GM12865 (cell line): ENCODE measurements at regions not wholly inside any gene's neighbourhood (a gene's known extent, or its start where the extent isn't known, plus 50 kb on each side); places are given as distances from the start of the nearest gene placed in this dataset.

Experiments used
- DNase-seq: peaks from one replicate; pipeline ENCODE4 v3.0.0; 2010; ENCODE audit warnings: low read depth
- H3K4me3 ChIP-seq: 2 replicates; pipeline ENCODE4 v1.5.1; 2011; ENCODE audit warnings: mild to moderate bottlenecking, low read depth, low read length, control low read depth
- TF ChIP-seq, protein P1 (sequence below): IDR thresholded peaks from 2 replicates; pipeline ENCODE4 v1.5.1; 2011; ENCODE audit warnings: low read length, control low read depth, low read depth, inconsistent platforms; ENCODE audit not compliant: insufficient read depth; ENCODE audit errors: missing control alignments

DNA sequence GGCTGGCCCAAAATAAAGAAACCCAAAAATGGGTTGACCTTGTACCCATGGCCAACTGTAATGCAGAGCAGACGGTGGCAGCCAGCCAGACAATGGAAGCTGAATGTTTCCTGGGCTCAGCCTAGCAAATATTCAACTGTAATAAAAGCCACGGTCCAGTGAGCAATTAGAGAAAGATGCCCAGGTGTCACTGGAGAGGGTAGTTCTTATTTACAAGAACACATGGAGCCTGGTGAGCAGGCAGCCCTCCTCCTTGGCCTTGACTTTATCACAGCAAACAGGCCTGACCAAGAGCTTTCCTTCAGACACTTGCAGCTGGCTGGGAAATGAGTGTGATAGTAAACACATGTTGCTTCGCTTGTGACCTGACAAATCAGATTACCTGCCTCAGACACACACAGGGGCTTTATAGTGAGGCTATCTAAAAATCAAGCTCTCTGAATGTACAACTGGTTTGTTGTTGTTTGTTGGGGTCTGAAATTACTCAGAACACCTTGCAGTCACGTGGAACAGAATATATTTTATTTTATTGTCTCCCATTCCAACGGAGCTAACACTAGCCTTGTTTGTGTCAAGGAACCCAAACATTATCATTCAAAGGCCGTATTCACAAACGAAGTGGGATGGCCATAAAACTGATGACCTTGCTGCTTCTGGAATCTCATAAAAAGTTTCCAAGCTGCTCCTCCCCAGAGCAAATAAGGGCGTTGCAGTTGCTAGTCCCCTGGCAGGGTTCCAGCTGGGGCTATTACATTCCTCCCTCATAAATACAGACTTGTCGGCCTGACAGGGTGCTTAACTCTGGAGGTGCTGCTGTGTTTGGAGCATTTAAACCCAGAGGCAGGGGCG is 161.1 kb downstream of the BBOX1 start:
- TF ChIP-seq, protein P1, sequence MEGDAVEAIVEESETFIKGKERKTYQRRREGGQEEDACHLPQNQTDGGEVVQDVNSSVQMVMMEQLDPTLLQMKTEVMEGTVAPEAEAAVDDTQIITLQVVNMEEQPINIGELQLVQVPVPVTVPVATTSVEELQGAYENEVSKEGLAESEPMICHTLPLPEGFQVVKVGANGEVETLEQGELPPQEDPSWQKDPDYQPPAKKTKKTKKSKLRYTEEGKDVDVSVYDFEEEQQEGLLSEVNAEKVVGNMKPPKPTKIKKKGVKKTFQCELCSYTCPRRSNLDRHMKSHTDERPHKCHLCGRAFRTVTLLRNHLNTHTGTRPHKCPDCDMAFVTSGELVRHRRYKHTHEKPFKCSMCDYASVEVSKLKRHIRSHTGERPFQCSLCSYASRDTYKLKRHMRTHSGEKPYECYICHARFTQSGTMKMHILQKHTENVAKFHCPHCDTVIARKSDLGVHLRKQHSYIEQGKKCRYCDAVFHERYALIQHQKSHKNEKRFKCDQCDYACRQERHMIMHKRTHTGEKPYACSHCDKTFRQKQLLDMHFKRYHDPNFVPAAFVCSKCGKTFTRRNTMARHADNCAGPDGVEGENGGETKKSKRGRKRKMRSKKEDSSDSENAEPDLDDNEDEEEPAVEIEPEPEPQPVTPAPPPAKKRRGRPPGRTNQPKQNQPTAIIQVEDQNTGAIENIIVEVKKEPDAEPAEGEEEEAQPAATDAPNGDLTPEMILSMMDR, result no peak
- no peak for DNase-seq
- no peak overlapping the region for H3K4me3 ChIP-seq

DNA sequence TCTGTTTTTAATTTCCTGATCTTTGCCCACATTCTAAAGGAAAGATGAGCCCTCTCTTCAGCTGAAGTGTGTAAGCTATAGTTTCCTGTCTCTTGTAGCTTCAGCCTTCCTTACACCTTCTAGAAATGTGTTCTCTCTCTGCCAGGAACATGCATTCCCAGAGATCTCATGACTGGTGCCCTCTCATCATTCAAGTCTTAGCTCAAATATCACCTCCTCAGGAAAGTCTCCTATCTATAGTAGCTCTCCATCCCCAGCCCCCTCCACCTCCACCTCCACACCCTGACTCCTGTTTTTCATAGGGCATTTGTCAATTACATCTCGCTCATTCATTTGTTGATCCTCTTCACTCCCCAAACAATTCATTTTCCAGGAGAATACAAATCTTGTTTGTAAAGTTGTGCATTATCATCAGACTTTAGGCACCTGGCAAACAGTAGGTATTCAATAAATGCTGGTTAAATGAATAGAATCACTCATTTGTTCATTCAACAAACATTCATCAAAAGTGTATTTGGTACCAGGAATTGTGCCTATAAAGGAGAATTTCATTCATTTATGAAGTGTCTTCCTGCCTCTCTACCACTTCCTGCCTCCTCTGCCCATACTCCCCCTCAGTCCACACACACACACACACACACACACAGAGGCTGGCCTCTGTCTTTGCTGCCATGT is 160.3 kb downstream of the BBOX1 start:
- TF ChIP-seq, protein P1, result no peak
- no peak overlapping the region for H3K4me3 ChIP-seq
- DNase-seq, result no peak

DNA sequence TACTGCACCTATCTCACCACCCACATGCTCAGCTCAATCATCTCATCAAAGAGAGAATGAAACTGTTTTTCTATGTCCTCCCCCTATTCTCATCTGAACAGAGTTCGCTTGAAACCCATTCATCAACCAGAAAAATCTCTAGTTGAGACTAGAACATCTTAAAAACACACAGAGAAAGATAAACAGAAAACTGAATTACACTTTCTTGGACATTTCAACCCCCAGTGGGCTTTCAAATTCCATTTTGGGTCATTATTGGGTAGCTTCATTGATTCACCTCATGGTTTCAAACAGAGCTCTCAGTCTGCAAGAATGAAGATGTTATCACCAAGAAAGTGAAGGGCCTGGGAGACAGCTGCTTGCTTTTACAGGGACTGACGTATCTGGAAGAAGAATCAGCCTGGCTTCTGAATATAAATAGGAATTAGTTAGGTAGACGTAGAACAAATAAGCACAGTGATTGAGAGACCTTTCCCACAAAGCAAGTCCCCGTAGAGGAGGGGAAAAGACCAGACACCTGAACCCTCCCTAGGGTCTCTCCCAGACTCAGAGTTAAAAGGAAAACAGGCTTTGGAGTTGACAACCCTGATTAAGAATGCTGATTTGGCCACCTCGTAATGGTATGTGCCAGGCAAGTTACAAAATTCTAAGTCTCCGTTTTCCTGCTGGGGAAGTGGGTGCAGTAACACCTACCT is 155.7 kb downstream of the BBOX1 start:
- no peak overlapping the region for H3K4me3 ChIP-seq
- TF ChIP-seq, protein P1, result no peak
- no peak for DNase-seq

DNA sequence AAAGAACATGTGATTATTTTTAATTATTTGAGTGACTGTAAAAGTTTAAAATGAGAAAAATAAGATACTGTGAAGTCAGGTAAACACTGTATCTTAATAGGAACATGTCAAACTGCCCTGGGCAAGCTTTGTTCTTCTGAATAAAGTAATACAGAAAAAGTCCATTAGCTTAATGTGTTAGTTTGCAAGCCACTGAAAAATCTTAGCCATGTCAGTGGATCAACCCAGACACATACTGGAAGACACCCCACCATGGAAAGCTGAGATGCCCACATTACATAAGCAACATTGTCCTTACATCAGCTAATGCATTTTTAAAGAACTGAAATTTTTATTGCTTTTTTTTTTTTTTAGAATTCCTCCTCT is 155.2 kb downstream of the BBOX1 start:
- TF ChIP-seq, protein P1, result no peak
- no peak overlapping the region for H3K4me3 ChIP-seq
- no peak for DNase-seq

DNA sequence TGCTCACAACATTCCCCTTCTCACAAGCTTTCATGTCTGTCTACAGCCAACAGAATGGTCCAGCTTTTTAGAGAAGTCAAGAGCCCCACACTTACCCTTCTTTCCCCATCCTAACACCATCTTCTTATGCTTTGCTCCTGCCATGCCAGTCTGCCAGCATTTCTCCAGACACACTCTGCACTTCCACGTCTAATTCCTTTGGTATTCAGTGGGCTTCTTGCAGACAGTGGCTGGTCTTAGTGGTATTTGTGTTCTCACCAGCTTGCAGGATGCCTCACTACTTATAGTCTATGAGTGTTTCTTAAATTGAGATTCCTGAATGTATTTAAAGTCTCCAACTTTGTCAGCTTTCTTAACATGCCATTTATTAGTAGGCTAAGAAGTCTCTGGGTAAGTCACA is 154.4 kb downstream of the BBOX1 start:
- H3K4me3 ChIP-seq, result no peak overlapping the region
- DNase-seq, result no peak
- TF ChIP-seq, protein P1, result no peak

DNA sequence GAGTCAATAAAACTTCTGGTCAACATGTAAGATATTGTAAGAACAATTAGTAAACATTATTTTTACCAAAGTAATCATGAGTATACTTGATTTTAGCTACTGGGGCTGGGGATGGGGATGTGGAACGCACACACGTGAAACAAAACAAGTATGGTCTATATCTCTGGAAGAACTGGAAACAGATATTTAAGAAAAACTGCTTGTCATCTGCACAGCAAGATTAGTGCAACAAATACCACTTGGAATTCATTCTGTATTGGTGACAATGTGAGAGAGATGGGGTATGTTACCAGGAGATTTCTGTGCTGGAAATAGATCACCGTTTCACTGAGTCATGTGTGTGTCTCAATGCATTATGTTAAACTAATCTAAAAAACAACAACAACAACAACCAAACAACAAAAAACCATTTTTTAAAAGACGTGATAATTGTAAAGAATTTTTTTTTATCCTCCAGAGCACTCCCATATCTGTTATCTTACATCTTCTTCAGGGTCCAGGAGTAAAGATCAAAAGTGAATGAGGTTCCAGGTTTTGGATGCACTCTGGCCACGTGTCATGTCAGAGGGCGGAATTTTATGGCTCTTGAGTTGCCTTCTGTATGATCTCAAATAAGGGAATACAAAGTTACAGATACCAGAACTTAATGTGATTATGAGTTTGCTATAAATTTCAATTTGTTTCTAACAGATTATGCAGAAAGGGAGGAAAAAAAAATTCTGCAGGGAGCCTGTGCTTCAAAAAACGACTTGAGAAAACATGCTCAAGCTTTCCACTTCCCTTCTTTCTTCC is 153.0 kb downstream of the BBOX1 start:
- no peak overlapping the region for H3K4me3 ChIP-seq
- TF ChIP-seq, protein P1, result no peak
- DNase-seq, result no peak
